ENCODE measurements at regions not wholly inside any gene's neighbourhood (a gene's known extent, or its start where the extent isn't known, plus 50 kb on each side); places are given as distances from the start of the nearest gene placed in this dataset.

DNA sequence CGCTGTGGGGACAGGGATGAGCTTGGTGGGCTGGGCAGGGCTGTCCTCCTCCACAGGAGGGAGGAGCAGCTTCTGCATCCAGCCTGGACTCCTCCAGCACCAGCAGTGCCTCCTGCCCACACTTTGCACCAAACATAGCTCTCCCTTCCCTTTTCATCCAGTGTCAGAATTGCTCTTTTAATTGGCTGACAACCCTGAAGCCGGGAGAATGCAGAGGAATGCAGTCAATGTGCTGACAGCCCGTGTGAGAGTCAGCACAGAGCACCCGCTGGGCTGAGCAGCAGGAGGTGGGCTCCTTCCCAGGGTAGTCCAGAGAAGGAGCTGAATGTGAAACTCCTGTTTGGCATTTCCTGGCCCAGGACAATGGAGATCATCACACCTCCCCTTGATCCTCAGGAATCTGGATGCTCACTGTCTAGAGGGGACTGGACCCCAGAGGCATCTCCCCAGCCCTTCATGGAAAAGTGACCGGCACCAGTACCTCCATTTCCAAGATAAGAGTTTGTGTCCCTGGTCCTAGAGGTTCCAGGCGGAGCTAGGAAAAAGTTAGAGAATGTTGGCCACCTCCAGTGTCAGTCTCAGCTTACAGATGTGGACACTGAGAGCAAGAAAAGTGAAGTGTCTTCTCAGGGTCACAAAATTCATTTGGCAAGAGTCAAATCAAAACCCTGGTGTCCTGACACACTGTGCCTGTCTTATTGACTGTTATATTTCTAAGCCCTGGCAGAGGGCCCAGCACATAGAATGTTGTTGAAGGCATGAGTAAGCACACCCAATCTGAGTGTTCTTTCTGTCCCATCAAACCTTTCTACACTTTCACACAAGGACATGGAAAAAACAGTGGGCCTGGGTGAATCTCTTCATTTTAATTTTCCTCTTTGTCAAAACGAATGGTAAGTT lies 202.1 kb downstream of the SNX18 start:
- DNase-seq (ENCODE audit: low spot score), result no peak

DNA sequence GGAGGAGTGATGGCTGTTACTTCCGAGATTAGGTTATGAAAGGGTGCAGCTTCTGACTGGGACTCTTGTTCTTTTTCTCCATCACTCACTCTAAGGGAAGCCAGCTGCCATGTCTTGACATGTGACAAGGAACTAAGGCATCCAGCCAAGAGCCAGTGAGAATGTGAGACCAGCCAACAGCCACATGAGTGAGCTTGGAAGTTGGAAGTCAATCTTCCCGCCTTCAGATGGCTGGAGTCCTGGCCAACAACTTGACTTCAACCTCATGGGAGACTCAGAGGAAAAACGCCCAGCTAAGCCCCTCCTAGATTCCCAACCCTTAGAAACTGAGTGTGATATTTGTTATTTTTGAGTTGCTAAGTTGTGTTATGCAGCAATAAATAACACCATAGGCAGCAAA lies 201.1 kb downstream of the SNX18 start:
- no peak for DNase-seq (ENCODE audit: low spot score)

DNA sequence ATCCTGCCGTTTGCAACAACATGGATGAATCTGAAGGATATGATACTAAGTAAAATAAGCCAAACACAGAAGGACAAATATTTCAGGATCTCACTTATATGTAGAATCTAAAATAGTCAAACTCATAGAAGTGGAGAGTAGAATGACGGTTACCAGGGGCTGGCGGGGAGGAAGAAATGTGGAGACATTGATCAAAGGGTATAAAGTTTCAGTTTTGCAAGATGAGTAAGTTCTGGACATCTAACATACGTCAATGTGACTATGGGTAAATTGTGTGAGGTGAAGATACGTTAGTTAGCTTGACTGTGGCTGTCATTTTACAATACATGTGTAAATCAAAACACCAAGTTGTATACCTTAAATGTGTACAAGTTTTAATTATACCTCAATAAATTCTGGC lies 200.3 kb downstream of the SNX18 start:
- no peak for DNase-seq (ENCODE audit: low spot score)

DNA sequence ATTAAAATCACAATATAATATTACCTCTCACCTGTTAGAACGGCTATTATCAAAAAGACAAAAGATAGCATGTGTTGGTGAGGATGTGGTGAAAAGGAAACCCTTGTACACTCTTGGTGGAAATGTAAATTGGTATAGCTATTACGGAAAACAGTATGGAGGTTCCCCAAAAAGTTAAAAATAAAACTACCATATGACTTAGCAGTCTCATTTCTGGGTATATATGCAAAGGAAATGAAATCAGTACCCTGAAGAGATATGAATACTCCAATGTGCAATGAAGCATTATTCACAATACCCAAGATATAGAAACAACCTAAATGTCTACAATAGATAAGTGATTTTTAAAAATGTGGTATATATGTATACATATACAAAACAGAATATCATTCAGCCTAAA lies 199.9 kb downstream of the SNX18 start:
- no peak for DNase-seq (ENCODE audit: low spot score)

DNA sequence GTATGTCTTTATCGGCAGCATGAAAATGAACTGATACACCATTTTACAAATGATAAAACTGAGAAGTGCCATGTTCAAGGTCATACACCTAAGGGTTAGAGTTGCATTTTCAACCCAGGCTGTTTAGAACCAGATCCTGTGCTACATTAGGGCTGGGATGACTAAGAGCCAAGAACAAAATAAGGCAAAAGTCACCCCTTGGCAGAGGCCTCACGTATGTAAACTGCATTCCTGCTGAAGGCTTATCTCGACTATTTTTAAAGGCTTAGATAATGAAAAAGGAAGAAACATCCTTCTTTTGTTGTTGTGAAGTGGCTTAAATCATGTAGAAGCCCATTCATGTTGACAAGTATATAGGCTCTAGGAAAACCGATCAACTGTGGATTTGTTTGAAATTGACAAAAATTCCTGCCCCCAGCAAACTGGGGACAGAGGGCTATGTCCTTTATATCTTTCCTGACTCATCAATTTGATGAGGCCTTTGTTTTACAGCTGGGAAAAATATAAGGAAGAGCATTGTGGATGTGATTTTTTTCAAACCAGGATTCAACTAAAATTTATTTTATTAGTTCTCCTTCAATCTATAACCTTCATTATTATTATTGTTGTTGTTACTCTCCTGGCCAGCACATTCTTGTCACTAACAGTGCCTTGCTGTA lies 196.5 kb downstream of the SNX18 start:
- DNase-seq (ENCODE audit: low spot score), result no peak

GRCh38 chr5:54709096-54709495 lies 191.5 kb downstream of the SNX18 start:
- DNase-seq (ENCODE audit: low spot score), result no peak

- DNase-seq (ENCODE audit: low spot score), result no peak
Observed at GRCh38 chr5:54707841-54708240, 190.3 kb downstream of the SNX18 start.

DNA sequence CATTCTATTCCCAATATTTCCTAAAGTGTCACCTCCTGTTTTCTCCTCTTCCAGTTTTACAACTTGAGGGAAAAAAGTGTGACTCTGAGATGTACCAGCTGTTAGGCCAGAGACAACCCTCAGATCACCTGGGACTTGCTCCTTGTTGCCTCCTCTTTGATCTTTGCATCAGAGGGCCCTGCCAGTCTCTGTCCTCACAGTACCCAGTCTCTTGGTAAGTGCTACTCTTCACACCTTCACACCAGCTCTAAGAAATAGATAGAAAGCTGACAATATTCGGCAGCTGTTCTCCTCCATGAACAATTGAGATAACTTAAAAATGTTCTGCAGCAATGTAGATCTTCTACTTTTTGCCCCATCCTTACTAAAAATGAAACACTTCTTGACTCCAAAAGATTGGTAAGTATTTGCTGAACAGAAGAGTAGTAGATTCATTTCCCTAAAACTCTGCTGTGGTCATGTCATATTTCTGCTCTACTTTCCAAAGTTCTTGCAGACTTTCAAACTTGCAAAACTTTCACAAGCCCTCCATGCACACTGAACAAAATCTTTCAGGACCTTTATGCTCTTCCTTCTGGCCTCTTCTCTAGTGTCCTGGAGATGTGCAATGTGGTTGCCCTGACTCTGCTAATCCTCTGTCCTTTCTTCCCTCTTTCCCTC lies 188.6 kb downstream of the SNX18 start:
- DNase-seq (ENCODE audit: low spot score), result no peak

DNA sequence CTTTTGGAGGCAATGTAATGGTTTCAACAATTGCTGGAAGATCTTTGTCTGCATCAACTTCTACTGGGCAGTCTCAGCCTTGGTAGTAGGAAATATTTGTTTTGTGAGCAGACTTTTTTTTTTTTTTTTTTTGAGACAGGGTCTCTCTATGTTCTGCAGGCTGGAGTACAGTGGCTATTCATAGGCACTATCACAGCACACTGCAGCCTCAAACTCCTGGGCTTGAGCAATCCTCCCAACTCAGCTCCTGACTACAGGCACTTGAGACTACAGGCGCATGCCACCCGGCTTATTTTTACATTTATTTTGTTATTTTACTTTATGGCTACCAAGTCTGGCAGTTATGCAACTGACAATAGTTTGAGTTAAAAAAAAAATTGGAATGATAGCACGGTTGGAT lies 187.3 kb downstream of the SNX18 start:
- no peak for DNase-seq (ENCODE audit: low spot score)

DNA sequence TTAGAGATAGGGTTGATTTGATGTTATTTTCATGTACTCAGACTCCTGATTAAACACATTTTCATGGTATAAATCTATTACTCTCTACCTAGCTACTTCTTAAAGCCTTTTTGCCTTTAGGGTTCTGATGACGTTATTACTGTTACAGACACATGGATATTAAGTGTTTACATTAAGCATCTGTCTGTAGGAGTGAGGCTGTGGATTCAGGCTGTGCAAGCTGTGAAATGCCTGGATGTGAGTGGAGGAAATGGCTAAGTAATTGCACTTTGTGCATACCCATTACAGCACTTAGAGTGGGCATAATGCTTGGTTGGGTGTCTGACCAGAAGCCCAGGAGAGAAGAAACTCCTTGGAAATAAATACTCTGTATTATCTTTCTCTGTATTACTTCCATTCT lies 186.8 kb downstream of the SNX18 start:
- no peak for DNase-seq (ENCODE audit: low spot score)

DNA sequence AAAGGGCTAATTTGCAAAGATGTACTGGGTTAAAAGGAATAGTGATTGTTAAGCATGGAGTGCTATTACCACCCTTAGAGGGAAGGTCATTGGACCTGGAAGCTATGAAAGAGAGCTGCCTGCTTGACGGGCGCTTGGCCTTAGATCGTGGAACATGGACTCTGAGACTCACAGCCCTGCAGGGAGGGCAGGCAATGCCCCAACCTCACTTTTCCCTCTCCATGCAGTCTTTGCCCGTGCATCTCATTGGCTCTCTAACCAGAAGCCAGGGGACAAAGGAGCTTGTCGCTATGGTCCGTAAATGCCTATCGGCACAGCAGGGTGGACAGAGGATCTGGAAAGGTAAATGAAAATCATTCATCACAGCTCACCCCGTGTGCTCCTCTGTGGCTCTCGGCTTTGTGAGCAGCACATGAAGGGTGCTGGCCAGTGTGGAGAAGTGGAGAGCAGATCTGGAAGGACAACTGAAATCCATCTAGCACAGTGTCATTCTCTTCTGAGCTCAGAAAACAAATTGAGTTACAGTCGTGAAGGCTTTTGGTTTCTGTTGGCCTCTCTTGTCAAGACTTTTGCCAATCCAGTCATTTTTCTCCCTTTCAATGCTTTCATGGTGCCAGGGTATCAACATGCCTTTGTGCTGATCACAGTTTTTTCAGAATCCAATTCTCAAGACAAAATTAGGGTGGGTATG lies 186.2 kb downstream of the SNX18 start:
- DNase-seq (ENCODE audit: low spot score), result no peak

- no peak for DNase-seq (ENCODE audit: low spot score)
Observed at GRCh38 chr5:54703133-54703532, 185.6 kb downstream of the SNX18 start.

DNA sequence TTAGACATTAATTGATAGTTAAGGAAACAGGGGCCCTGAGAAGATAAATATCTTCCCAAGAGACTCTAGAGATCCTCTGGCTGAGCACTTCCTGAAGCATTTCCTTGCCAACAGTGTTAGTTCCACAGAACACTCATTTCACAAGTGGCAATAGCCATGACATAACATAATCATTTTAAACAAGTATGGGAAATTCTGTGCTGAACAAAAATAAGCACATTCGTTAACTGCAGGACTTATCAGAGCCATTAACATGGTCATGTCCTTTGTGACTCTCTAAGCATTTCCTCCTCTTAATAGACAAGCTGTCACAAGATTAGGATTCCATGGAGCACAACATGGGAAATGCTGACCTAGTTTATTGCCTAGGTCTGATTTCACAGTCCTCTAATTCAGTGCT lies 184.9 kb downstream of the SNX18 start:
- DNase-seq (ENCODE audit: low spot score), result no peak

- no peak for DNase-seq (ENCODE audit: low spot score)
Observed at GRCh38 chr5:54700986-54701578, 183.5 kb downstream of the SNX18 start.

GRCh38 chr5:54696931-54697330 lies 179.4 kb downstream of the SNX18 start:
- no peak for DNase-seq (ENCODE audit: low spot score)

DNA sequence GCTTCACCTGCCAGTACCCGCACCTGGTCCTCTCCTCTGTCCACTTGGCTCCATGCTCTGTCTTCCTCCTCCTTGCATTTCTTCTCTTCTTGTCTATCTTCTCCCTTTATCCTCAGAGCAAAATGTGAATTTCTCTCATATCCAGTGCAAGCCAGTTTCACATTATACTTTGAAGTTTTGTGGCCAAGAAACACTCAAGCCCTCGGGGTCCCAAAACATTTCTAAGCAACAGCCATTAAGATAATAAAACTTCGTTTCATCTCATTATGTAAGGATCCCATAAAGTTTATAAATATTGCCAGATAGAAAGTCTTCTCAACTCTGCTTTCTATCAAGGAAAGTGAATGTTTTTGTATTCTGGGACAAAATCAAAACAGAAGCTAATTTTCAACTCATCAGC lies 178.8 kb downstream of the SNX18 start:
- DNase-seq (ENCODE audit: low spot score), result no peak

- no peak for DNase-seq (ENCODE audit: low spot score)
Observed at GRCh38 chr5:54695198-54695966, 177.8 kb downstream of the SNX18 start.

- no peak for DNase-seq (ENCODE audit: low spot score)
Observed at GRCh38 chr5:54693936-54694657, 176.5 kb downstream of the SNX18 start.

GRCh38 chr5:54692631-54693030 lies 175.1 kb downstream of the SNX18 start:
- DNase-seq (ENCODE audit: low spot score), result no peak

DNA sequence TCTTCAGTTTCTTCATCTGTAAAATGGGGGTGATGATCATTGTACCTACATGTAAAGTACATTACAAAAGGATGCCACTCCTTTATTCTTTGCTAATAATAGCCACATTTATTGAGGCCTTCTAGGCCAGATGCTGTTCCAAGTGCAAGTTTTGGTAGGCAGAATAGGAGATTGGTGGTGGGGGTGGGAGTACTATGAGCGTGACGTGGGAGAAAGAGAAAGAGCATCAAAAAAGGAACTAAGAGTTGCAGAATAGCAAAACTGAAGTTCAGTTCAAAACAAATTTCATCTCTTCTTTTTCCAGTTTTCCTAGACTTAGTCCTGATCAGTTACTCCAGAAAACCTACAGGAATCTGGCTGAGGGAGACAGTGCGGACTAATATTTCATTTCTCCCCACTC lies 174.1 kb downstream of the SNX18 start:
- no peak for DNase-seq (ENCODE audit: low spot score)
